Endodermal cell (in vitro differentiated cells): ENCODE measurements at regions not wholly inside any gene's neighbourhood (a gene's known extent, or its start where the extent isn't known, plus 50 kb on each side); places are given as distances from the start of the nearest gene placed in this dataset.

ENCODE experiments used
- DNase-seq: peaks from one replicate; pipeline ENCODE4 v3.0.0-alpha.2; 2017
- H3K27ac ChIP-seq: 2 replicates; pipeline ENCODE4 v1.5.1; 2013; ENCODE audit warnings: mild to moderate bottlenecking, low read depth, low read length, moderate library complexity
- H3K27me3 ChIP-seq: 2 replicates; pipeline ENCODE4 v1.6.1; 2013; ENCODE audit warnings: mild to moderate bottlenecking, low read length, moderate library complexity; ENCODE audit not compliant: insufficient read depth, control insufficient read depth, poor library complexity, severe bottlenecking
- H3K36me3 ChIP-seq: 2 replicates; pipeline ENCODE4 v1.7.0; 2013; ENCODE audit warnings: mild to moderate bottlenecking, low read length, moderate library complexity; ENCODE audit not compliant: control insufficient read depth, insufficient read depth
- H3K4me1 ChIP-seq: one replicate; pipeline ENCODE4 v1.7.0; 2013; ENCODE audit warnings: low read length; ENCODE audit not compliant: control insufficient read depth, insufficient read depth
- H3K4me3 ChIP-seq: 2 replicates; pipeline ENCODE4 v1.5.1; 2013; ENCODE audit warnings: mild to moderate bottlenecking, low read length, moderate library complexity
- H3K9ac ChIP-seq: 2 replicates; pipeline ENCODE4 v1.6.1; 2013; ENCODE audit warnings: mild to moderate bottlenecking, low read length, moderate library complexity; ENCODE audit not compliant: poor library complexity, severe bottlenecking; ENCODE audit errors: extremely low read depth
- H3K9me3 ChIP-seq: 2 replicates; pipeline ENCODE4 v1.6.1; 2013; ENCODE audit warnings: mild to moderate bottlenecking, low read length, moderate library complexity; ENCODE audit not compliant: control insufficient read depth
- H3K27ac Mint-ChIP-seq: 2 replicates; pipeline ENCODE4 v1.8.0; 2020; ENCODE audit warnings: mixed read lengths
- H3K27me3 Mint-ChIP-seq: 2 replicates; pipeline ENCODE4 v1.8.0; 2021; ENCODE audit warnings: mild to moderate bottlenecking, mixed read lengths; ENCODE audit not compliant: insufficient read depth
- H3K36me3 Mint-ChIP-seq: 2 replicates; pipeline ENCODE4 v1.8.0; 2020; ENCODE audit warnings: low read depth, mixed read lengths
- H3K4me1 Mint-ChIP-seq: 2 replicates; pipeline ENCODE4 v1.8.0; 2020; ENCODE audit warnings: mixed read lengths
- H3K4me3 Mint-ChIP-seq: 2 replicates; pipeline ENCODE4 v1.8.0; 2020; ENCODE audit warnings: mild to moderate bottlenecking, moderate library complexity, mixed read lengths
- H3K9me3 Mint-ChIP-seq: 2 replicates; pipeline ENCODE4 v1.8.0; 2020; ENCODE audit warnings: mild to moderate bottlenecking, mixed read lengths
- WGBS, 2 experiments: methylation state at CpG; one replicate each; pipeline versions ENCODE4 v1.1.5 to v1.1.7; 2013; ENCODE audit warnings: missing lambda C conversion rate in 2 of 2, mixed read lengths in 1 of 2; ENCODE audit not compliant: insufficient coverage in 1 of 2, insufficient read length in 1 of 2; 5-methylcytosine and 5-hydroxymethylcytosine counted together
- TF ChIP-seq, protein P1 (sequence below): fragments of 200-600 bp; sonication (generic); conservative IDR thresholded peaks from 2 replicates; pipeline ENCODE4 v1.5.0; 2021; ENCODE audit warnings: antibody characterized with exemption, mild to moderate bottlenecking

DNA sequence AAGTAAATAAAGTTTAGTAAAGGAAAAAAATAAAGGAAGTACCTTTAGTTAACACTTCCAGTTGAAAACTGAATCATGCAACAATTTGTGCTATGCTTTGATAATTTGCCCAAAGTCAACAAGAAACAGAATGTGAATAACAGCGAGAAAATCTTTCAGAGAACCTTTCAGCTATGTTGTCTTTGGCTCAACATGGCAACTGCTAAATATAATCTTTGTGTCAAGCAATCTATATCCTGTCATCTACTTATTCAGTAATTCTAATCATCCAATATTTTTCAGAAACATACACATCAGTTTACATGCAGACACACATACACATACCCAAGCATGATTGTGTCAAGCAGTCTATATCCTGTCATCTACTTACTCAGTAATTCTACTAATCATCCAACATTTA is 136.0 kb upstream of the PABPC4L start:
- Histone ChIP-seq H3K27ac (no peak overlapping the region), H3K36me3 (no peaks in the 10 kb centered on the region), H3K9me3 (no peaks in the 10 kb centered on the region), H3K4me3 (no peak overlapping the region), H3K4me1 (no peaks in the 10 kb centered on the region), H3K9ac (no peak overlapping the region), H3K27me3 (no peaks in the 10 kb centered on the region)
- no peak for DNase-seq
- no peaks in the 10 kb centered on the region for H3K27me3 Mint-ChIP-seq
- no peaks in the 10 kb centered on the region for H3K9me3 Mint-ChIP-seq
- no peaks in the 10 kb centered on the region for H3K36me3 Mint-ChIP-seq
- H3K27ac Mint-ChIP-seq: no peak overlapping the region
- no peaks in the 10 kb centered on the region for H3K4me1 Mint-ChIP-seq
- 93 to 100% methylated on average over 1 of the region's 1 CpG for WGBS, 2 experiments
- TF ChIP-seq, protein P1, sequence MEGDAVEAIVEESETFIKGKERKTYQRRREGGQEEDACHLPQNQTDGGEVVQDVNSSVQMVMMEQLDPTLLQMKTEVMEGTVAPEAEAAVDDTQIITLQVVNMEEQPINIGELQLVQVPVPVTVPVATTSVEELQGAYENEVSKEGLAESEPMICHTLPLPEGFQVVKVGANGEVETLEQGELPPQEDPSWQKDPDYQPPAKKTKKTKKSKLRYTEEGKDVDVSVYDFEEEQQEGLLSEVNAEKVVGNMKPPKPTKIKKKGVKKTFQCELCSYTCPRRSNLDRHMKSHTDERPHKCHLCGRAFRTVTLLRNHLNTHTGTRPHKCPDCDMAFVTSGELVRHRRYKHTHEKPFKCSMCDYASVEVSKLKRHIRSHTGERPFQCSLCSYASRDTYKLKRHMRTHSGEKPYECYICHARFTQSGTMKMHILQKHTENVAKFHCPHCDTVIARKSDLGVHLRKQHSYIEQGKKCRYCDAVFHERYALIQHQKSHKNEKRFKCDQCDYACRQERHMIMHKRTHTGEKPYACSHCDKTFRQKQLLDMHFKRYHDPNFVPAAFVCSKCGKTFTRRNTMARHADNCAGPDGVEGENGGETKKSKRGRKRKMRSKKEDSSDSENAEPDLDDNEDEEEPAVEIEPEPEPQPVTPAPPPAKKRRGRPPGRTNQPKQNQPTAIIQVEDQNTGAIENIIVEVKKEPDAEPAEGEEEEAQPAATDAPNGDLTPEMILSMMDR: no peak
- no peak overlapping the region for H3K4me3 Mint-ChIP-seq

DNA sequence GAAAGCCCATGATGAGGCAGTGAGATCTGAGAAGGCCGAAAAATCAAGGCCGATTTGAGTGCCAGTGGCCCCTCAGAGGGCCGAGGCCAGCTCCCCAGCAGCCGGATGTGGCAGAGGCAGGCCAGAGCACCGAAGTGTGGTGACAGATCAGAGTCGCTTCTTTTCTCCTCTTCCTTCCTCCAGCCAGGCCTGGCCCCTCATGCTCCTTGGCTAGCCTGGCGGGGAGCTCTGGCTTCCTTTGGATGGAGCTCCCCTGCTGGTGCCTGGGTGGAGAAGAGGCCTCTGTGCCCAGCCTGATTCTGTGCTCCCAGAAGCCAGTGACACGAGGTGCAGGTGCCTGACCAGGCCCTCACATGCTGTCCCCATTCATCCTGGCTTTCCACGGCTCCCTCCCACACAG is 127.2 kb upstream of the PABPC4L start:
- H3K4me3 ChIP-seq: no peak overlapping the region
- H3K36me3 Mint-ChIP-seq: no peaks in the 10 kb centered on the region
- no peaks in the 10 kb centered on the region for H3K4me1 Mint-ChIP-seq
- no peaks in the 10 kb centered on the region for H3K27me3 Mint-ChIP-seq
- WGBS, 2 experiments: 92 to 93% methylated on average over 3 to 9 of the region's 9 CpGs
- no peak overlapping the region for H3K27ac Mint-ChIP-seq
- H3K27me3 ChIP-seq: no peaks in the 10 kb centered on the region
- TF ChIP-seq, protein P1: peak; percentile 44
- H3K9me3 ChIP-seq: no peaks in the 10 kb centered on the region
- peak; percentile 53 for DNase-seq
- H3K36me3 ChIP-seq: no peaks in the 10 kb centered on the region
- no peak overlapping the region for H3K4me3 Mint-ChIP-seq
- H3K27ac ChIP-seq: no peak overlapping the region
- H3K4me1 ChIP-seq: no peaks in the 10 kb centered on the region
- peaks cover 7% of the 10 kb centered on the region for H3K9me3 Mint-ChIP-seq
- no peak overlapping the region for H3K9ac ChIP-seq

DNA sequence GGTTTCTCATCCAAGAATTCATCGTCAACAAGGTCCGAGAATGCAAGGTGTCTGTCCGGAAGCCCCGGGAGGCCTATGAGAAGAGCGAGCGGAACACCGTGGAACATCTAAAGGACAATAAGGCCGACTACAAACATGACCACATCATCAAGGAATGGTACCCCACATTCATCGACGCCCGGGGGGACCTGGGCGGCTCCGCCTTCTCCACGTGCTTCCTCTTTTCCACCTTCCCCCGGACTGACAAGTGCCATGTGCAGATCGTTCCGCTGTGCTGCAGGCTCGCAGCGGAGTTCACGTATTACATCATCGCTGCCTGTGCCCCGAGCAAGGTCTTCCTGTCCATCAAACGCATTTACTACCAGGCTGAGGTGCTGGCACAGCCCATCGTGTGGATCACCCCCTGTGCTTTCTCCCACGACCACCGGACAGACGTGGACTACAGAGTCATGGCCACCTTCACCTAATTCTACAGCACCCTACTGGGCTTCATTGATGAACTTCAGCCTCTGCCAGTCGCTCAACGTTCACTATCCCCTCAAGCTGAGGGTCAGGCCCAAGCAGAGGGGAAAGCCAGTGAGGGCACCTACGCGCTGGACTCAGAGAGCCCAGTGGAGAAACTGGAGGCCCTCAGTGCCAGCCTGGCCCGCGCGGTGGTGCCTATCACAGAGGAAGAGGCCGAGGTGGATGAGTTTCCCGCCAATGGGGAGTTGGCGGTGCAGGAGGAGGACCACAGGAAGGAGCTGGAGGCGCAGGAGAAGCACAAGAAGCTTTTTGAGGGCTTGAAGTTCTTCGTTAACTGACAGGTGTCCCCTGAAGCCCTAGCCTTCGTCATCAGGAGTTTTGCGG is 125.9 kb upstream of the PABPC4L start:
- H3K4me3 Mint-ChIP-seq: no peak overlapping the region
- TF ChIP-seq, protein P1: no peak
- H3K27ac ChIP-seq: no peak overlapping the region
- no peaks in the 10 kb centered on the region for H3K27me3 ChIP-seq
- no peak overlapping the region for H3K9ac ChIP-seq
- no peaks in the 10 kb centered on the region for H3K9me3 ChIP-seq
- H3K36me3 Mint-ChIP-seq: no peaks in the 10 kb centered on the region
- H3K4me1 ChIP-seq: no peaks in the 10 kb centered on the region
- no peak overlapping the region for H3K27ac Mint-ChIP-seq
- no peaks in the 10 kb centered on the region for H3K36me3 ChIP-seq
- H3K9me3 Mint-ChIP-seq: peaks cover 7% of the 10 kb centered on the region
- WGBS, 2 experiments: 94 to 99% methylated on average over 22 to 41 of the region's 41 CpGs
- no peaks in the 10 kb centered on the region for H3K27me3 Mint-ChIP-seq
- no peak for DNase-seq
- H3K4me1 Mint-ChIP-seq: no peaks in the 10 kb centered on the region
- no peak overlapping the region for H3K4me3 ChIP-seq
